ENCODE measurements at regions not wholly inside any gene's neighbourhood (a gene's known extent, or its start where the extent isn't known, plus 50 kb on each side); places are given as distances from the start of the nearest gene placed in this dataset.
"Not testable (repeated sequence)": the region's sequence is repeated elsewhere in the genome, so short reads cannot be mapped to it uniquely, and the experiment has no call there.

DNA sequence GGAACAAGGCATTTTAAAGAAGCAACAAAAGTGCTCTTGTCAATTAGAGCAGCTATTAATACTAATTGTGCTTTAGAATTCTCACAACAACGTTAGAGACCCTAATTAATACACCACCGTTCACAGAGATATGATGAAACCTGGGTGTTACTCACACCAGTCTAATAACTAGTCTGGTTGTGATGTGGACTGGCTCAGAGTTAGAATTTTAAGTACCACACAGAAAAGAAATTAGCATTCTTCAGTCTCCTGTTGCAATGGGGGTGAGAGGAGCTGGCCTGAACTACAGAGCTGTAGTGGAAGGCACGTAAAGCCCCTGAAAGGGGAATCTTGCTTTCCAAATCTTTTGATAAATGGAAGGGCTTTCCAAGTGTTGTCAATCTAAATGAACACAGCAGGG is 240.8 kb upstream of the TOX3 start:
- no peak for DNase-seq (ENCODE audit: low read depth)

DNA sequence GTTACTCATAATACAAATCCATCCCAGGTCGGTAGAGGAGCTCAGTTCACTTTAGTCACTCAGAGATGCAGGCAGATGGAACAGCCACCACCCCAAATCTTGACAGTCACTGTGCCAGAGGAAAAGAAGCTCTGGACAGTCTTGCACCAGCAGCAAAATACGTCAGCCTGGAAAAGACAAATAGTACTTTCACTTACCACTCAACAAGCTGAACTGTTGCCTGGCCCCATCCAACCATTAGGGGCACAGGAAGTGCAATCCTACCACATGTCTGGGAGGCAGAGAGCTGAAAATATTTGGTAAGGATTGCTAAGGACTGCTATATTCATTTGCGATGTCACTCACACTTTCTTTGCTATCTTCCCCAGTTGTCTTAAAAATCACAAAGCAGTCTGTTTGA is 239.1 kb upstream of the TOX3 start:
- no peak for DNase-seq (ENCODE audit: low read depth)

- DNase-seq (ENCODE audit: low read depth), result no peak
Observed at GRCh38 chr16:52785653-52786052, 238.7 kb upstream of the TOX3 start.

GRCh38 chr16:52783616-52784015 is 236.7 kb upstream of the TOX3 start:
- no peak for DNase-seq (ENCODE audit: low read depth)

DNA sequence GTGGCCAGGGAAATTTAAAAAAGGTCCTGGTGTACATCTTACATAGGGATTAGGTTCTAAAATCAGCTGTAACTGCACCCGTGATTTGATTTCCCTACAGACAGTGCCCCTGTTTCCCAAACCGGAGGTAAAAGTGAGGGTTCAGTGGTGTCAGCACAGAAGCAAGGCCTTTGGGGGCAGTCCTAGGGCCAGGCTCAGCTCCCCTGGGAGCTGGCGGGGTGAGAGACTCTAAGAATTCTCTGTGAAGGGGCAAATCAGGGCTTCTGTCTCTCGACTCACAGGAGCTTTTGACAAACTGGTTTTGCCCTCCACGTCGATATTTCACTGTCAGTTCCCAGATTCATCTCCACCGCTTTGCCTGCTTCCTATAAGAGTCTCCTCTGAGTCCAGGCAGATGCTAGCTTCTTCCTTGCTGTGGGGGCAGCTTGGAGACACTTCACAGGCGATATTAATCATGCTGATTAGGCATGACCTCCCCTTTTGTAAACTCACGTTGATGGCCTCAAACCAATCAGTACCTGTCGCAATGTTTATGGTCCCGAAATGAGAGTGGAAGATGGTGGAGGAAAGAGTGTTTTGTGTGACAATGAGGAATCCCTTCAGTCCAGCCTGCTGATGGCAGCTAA is 234.2 kb upstream of the TOX3 start:
- DNase-seq (ENCODE audit: low read depth), result no peak

DNA sequence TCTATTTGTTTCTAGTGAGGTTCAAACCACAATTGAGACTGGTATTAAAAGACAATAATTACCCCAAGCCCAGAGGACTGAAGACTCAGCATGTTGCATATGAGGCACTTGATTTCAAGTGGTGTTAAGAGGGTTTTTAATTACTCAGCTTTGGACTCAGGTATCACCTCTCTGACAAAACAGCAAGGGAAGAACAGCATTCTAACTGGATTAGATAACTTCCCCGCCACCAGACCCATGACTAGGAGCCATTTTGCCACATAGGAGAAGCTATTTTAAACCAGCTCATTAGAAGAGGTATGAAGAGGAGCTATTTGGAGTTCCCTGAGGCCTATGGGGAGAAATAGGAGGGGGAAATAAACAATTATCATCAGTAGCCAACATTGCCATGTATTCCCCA is 226.1 kb upstream of the TOX3 start:
- no peak for DNase-seq (ENCODE audit: low read depth)

GRCh38 chr16:52770828-52771227 is 223.9 kb upstream of the TOX3 start:
- DNase-seq (ENCODE audit: low read depth), result no peak

DNA sequence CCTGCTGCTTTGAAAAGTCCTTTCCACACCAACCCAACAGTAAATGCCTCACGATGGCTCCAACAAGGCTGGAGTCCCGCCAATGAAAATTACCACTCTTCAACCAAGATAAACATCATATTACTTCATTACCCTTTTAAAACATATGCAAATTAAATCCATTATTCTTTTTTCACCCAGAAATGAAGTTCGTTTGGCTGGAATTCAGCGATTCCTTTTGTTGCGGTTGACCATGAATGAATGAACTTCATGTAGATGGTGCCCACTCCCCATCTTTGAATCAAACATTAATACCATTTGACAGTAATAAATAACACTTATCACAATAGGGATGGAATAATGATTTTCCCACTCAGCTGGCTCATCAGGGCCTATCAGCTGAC is 211.5 kb upstream of the TOX3 start:
- no peak for DNase-seq (ENCODE audit: low read depth)

- DNase-seq (ENCODE audit: low read depth), result no peak
Observed at GRCh38 chr16:52757746-52758472, 211.0 kb upstream of the TOX3 start.

GRCh38 chr16:52756812-52757517 is 210.0 kb upstream of the TOX3 start:
- no peak for DNase-seq (ENCODE audit: low read depth)

DNA sequence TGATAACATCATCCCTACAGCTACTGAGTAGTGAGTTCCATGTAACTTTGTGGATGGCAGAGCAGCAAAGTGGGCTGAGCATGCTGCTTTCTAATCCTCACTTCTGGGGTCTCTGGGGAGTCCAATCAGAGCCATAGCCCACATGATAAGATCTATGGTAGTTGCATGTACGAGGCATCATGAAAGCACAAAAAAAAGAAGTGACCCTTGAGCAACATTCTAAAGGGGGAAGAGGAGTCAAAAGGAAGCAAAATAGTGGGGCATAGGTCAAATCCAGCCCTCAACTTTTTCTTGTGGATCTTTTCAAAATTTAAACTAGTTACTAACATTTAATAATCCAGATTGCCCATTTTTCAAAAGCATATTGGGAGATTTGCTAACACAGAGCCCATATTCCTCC is 208.5 kb upstream of the TOX3 start:
- no peak for DNase-seq (ENCODE audit: low read depth)

GRCh38 chr16:52751035-52751434 is 204.1 kb upstream of the TOX3 start:
- no peak for DNase-seq (ENCODE audit: low read depth)

DNA sequence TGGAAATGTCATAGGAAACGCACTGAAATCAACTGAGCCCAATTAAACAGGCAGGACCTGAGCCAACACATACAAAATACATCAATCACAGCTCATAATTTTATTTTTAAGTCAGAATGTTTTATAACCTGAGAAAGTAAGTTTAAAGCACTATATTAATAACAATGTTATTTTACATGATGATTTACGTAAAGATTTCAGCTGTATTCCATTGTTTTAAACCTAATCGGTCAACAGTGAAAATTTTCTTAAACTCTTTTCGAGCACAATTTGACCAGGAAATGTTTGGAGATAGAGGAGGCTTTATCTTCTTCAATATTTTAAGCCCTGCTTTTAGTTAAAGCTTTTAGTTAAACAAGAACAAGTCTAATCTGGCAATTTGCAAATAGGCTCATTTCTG is 201.8 kb upstream of the TOX3 start:
- DNase-seq (ENCODE audit: low read depth), result no peak

GRCh38 chr16:52747088-52747595 is 200.2 kb upstream of the TOX3 start:
- no peak for DNase-seq (ENCODE audit: low read depth)

DNA sequence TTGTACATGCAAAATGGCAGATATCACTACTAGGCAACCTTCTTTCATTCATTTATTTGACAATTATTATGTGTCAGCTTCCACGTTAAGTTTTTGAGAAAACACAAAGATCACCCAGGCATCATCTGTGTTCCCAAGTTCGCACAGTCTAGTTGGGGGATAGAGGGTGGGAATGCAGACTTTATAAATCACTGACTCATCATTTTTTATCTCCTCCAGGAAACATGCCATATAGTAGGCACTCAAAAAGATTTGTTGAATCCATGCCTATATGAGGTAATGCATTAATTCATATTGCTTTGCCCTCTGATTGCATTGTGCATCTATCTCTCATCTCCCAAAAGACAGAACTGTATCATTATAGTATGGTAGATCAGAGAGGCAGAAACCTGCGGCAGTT is 196.8 kb upstream of the TOX3 start:
- DNase-seq (ENCODE audit: low read depth), result no peak

DNA sequence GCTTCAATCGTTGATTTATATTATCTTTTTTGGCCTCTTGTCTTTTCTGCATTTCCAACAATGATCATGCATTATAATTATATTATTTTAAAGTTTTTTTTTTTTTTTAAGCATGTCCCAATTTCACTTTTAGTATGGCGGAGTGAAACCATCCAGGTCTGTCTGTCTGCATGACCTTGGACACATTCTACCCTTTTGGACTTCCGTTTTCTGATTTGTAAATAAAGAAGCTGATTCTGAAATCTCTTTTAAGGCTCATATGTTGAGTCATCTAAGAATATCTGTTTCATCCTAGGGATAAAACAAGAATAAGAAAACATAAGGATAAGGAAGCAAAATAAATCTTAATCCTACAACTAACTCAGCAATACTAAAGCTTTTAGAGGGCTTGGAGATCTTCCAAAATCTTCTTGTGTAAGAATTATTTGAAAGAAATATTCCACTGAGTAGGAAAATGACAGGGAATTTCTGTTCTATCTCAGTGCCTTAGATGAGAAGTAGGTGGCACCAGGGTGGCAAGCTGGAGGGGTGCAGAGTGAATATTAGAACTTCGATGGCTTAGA is 195.7 kb upstream of the TOX3 start:
- DNase-seq (ENCODE audit: low read depth), result no peak

DNA sequence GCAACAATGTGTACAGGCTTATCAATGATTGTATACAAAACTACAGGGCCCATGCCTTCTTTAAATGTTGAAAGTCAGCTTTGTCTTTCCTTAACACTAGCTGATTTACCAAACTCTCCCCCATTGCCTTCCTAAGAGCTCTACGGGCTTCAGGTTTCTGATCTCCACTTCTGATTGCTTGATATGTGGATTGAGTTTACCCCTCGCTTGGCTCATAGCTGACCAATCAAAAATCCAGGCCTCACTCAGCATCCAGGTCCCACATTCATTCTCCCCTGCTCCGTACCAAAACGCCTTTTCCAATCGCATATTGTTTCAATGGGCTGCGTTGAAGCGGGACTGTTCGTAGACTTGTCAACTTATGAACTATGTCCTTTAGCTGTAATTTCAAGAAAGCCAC is 195.1 kb upstream of the TOX3 start:
- no peak for DNase-seq (ENCODE audit: low read depth)

DNA sequence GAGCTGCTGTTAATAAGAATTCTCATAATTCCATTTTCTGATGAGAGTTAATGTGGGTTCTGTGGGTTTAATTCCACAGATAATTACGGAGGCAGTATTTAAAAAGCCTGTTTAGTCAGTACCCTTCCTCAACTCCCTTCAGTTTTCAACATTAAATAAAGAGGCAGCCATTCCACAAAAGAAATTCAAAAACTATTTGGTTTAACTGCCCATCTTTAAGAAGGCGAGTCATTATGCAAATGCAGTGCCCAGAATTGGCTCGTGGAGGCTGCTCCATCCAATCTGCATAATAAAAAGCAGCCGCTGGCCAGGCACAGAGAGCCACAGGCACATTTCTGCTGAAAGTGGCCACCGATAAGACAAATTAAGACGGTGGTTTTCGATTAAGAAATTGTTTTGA is 194.4 kb upstream of the TOX3 start:
- no peak for DNase-seq (ENCODE audit: low read depth)

GRCh38 chr16:52740766-52741165 is 193.8 kb upstream of the TOX3 start:
- no peak for DNase-seq (ENCODE audit: low read depth)

DNA sequence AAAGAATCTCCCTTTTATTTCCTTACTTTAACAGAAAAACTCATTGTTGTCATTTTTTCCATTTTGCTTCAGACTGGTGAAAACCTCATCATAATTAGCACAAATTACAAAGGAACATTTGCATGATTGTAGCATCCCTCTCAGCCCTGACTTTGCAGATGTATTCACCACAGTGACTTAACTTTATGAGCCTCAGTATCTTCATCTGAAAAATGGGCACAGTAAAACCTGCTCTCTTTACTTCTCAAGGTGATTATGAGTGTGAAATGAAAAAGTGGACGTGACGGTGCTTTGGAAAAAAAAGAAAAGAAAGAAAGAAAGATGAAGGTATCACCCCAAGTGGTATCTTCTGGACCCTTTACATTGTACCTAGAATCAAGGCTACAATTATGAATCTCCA is 193.4 kb upstream of the TOX3 start:
- DNase-seq (ENCODE audit: low read depth), result no peak

DNA sequence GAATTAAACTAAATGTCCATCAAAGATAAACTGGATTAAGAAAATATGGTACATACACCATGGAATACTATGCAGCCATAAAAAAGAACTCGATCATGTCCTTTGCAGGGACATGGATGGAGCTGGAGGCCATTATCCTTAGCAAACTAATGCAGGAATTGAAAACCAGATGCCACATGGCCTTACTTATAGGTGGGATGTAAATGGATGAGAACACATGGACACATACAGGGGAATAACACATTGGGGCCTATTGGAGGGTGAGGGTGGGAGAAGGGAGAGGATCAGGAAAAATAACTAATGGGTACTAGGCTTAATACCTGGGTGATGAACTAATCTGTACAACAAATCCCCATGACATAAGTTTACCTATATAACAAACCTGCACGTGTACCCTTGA is 192.0 kb upstream of the TOX3 start:
- DNase-seq (ENCODE audit: low read depth), result not testable (repeated sequence)

GRCh38 chr16:52731219-52731875 is 184.4 kb upstream of the TOX3 start:
- DNase-seq (ENCODE audit: low read depth), result no peak
